ENCODE measurements at regions not wholly inside any gene's neighbourhood (a gene's known extent, or its start where the extent isn't known, plus 50 kb on each side); places are given as distances from the start of the nearest gene placed in this dataset.

DNA sequence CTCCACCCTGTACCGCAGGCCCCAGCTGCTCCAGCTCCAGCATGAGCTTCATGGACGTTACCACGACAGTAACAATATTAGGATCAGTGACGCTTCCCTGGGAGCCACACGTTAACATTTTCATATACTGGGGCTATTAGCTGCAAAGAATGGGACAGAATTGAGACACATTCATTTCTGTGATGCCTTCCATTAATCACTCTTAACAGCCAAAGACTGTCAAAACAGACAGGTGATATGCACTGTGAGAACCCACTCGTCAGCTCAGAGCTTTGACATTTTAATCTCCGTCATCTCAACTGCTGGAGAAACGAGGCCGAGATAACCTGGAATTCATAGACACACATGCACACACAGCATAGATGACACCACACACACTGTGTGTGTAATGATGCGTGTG lies 408.4 kb upstream of the SHH start:
- TF ChIP-seq, protein P1, sequence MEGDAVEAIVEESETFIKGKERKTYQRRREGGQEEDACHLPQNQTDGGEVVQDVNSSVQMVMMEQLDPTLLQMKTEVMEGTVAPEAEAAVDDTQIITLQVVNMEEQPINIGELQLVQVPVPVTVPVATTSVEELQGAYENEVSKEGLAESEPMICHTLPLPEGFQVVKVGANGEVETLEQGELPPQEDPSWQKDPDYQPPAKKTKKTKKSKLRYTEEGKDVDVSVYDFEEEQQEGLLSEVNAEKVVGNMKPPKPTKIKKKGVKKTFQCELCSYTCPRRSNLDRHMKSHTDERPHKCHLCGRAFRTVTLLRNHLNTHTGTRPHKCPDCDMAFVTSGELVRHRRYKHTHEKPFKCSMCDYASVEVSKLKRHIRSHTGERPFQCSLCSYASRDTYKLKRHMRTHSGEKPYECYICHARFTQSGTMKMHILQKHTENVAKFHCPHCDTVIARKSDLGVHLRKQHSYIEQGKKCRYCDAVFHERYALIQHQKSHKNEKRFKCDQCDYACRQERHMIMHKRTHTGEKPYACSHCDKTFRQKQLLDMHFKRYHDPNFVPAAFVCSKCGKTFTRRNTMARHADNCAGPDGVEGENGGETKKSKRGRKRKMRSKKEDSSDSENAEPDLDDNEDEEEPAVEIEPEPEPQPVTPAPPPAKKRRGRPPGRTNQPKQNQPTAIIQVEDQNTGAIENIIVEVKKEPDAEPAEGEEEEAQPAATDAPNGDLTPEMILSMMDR (conservative IDR thresholded peaks at IDR 0.05; ENCODE audit: low read depth, low read length): no peak
- TF ChIP-seq EZH2 (IDR thresholded peaks at IDR 0.05; ENCODE audit: borderline replicate concordance, low read depth, low read length, poor library complexity, severe bottlenecking): no peak
